ENCODE measurements at regions not wholly inside any gene's neighbourhood (a gene's known extent, or its start where the extent isn't known, plus 50 kb on each side); places are given as distances from the start of the nearest gene placed in this dataset.

GRCh38 chr2:62413116-62413663, 92.8 kb downstream of the TMEM17 start:
- TF ChIP-seq, protein P1, sequence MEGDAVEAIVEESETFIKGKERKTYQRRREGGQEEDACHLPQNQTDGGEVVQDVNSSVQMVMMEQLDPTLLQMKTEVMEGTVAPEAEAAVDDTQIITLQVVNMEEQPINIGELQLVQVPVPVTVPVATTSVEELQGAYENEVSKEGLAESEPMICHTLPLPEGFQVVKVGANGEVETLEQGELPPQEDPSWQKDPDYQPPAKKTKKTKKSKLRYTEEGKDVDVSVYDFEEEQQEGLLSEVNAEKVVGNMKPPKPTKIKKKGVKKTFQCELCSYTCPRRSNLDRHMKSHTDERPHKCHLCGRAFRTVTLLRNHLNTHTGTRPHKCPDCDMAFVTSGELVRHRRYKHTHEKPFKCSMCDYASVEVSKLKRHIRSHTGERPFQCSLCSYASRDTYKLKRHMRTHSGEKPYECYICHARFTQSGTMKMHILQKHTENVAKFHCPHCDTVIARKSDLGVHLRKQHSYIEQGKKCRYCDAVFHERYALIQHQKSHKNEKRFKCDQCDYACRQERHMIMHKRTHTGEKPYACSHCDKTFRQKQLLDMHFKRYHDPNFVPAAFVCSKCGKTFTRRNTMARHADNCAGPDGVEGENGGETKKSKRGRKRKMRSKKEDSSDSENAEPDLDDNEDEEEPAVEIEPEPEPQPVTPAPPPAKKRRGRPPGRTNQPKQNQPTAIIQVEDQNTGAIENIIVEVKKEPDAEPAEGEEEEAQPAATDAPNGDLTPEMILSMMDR (IDR thresholded peaks at IDR 0.05): no peak
- TF ChIP-seq POLR2A (IDR thresholded peaks at IDR 0.05) (no peak), POLR2AphosphoS5 (IDR thresholded peaks at IDR 0.05; ENCODE audit: insufficient read depth in 1 of 2, low read depth in 1 of 2) (no peak)
